NCI-H69 (cell line): ENCODE measurements at regions not wholly inside any gene's neighbourhood (a gene's known extent, or its start where the extent isn't known, plus 50 kb on each side); places are given as distances from the start of the nearest gene placed in this dataset.
"Not testable (repeated sequence)": the region's sequence is repeated elsewhere in the genome, so short reads cannot be mapped to it uniquely, and the experiment has no call there.

Experiments used
- DNase-seq: peaks from one replicate; lab custom pipeline; 2025; lab: John Stamatoyannopoulos, UW

- DNase-seq, result no peak
Observed at GRCh38 chr18:35876243-35876642, 96.2 kb upstream of the RMP24 start.

GRCh38 chr18:35880788-35881455 lies 91.6 kb upstream of the RMP24 start:
- no peak for DNase-seq

GRCh38 chr18:35888329-35888728 lies 84.2 kb upstream of the RMP24 start:
- peak; percentile 89 for DNase-seq

- DNase-seq, result no peak
Observed at GRCh38 chr18:35889677-35890076, 82.8 kb upstream of the RMP24 start.

GRCh38 chr18:35890323-35890722 lies 82.2 kb upstream of the RMP24 start:
- DNase-seq, result no peak

- DNase-seq, result no peak
Observed at GRCh38 chr18:35892118-35892517, 80.4 kb upstream of the RMP24 start.

- DNase-seq, result not testable (repeated sequence)
Observed at GRCh38 chr18:35897481-35897880, 75.0 kb upstream of the RMP24 start.

- no peak for DNase-seq
Observed at GRCh38 chr18:35904389-35905037, 68.0 kb upstream of the RMP24 start.

- DNase-seq, result no peak
Observed at GRCh38 chr18:35905436-35905835, 67.0 kb upstream of the RMP24 start.

GRCh38 chr18:35906291-35906690 lies 66.2 kb upstream of the RMP24 start:
- DNase-seq, result not testable (repeated sequence)

GRCh38 chr18:35910327-35910726 lies 62.2 kb upstream of the RMP24 start:
- DNase-seq, result no peak

- no peak for DNase-seq
Observed at GRCh38 chr18:35912332-35912731, 60.1 kb upstream of the RMP24 start.

GRCh38 chr18:35915056-35915455 lies 57.4 kb upstream of the RMP24 start:
- DNase-seq, result no peak

- peak; percentile 75 for DNase-seq
Observed at GRCh38 chr18:35917043-35917442, 55.4 kb upstream of the RMP24 start.

- DNase-seq, result no peak
Observed at GRCh38 chr18:35918564-35918963, 53.9 kb upstream of the RMP24 start.

- no peak for DNase-seq
Observed at GRCh38 chr18:35919179-35919578, 53.3 kb upstream of the RMP24 start.

- no peak for DNase-seq
Observed at GRCh38 chr18:35920623-35921022, 51.9 kb upstream of the RMP24 start.
